ENCODE measurements at regions not wholly inside any gene's neighbourhood (a gene's known extent, or its start where the extent isn't known, plus 50 kb on each side); places are given as distances from the start of the nearest gene placed in this dataset.

DNA sequence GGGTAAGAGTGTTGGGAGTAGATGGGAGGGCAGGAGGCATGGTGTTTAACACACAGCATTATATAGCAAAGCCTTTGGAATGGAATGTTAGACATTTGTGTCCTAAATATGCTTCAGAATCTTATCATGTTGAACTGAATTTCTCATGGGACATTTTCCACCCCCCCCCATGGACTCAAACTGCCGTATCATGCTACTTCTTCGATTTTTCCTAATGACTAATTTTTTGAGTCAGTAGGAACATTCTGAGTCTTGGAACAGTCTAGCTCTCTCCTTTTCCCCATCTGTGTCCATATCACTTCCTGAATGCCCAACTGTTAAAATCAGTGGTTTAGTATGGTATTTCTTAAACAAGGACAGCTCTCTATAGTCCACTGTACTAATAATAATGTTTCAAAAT is 380.6 kb downstream of the TLE4 start:
- ATAC-seq (ENCODE audit: low read depth) = no peak
- H3K4me3 Mint-ChIP-seq = no peak overlapping the region
- no peak for DNase-seq
- no peaks in the 10 kb centered on the region for H3K4me1 Mint-ChIP-seq
- peaks cover 9% of the 10 kb centered on the region for H3K9me3 Mint-ChIP-seq
- H3K27ac Mint-ChIP-seq = no peak overlapping the region
- intact Hi-C loops (cut with micrococcal nuclease) = no loop called here
- ChIA-PET POLR2A (no interaction called here), CTCF (no interaction called here)
- no peaks in the 10 kb centered on the region for H3K27me3 Mint-ChIP-seq
- TF ChIP-seq, protein P1, sequence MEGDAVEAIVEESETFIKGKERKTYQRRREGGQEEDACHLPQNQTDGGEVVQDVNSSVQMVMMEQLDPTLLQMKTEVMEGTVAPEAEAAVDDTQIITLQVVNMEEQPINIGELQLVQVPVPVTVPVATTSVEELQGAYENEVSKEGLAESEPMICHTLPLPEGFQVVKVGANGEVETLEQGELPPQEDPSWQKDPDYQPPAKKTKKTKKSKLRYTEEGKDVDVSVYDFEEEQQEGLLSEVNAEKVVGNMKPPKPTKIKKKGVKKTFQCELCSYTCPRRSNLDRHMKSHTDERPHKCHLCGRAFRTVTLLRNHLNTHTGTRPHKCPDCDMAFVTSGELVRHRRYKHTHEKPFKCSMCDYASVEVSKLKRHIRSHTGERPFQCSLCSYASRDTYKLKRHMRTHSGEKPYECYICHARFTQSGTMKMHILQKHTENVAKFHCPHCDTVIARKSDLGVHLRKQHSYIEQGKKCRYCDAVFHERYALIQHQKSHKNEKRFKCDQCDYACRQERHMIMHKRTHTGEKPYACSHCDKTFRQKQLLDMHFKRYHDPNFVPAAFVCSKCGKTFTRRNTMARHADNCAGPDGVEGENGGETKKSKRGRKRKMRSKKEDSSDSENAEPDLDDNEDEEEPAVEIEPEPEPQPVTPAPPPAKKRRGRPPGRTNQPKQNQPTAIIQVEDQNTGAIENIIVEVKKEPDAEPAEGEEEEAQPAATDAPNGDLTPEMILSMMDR (IDR thresholded peaks at IDR 0.05) = no peak
- H3K36me3 Mint-ChIP-seq (ENCODE audit: low read depth) = peaks cover 6% of the 10 kb centered on the region

DNA sequence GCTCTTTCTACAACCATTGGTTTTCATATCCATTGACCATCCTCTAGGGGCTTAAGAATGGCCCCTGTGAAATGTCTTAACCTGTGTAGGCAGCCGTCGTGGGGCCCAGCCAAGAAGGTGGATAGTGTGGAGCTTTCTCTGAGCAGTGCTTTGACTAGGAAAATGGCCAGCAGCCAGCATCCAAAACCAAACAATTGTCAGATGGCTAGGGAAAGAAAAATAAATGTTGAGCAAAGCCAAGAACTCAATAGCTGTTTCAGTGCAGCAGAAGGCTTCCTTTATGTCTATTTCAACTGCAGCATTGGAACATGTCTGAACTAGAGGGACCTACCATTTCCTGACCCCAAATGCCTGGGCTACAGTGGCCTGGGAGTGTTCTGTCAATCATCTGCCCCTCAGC is 374.9 kb downstream of the TLE4 start:
- H3K9me3 Mint-ChIP-seq = no peaks in the 10 kb centered on the region
- POLR2A ChIA-PET = no interaction called here
- TF ChIP-seq, protein P1 (IDR thresholded peaks at IDR 0.05) = no peak
- H3K27me3 Mint-ChIP-seq = no peaks in the 10 kb centered on the region
- CTCF ChIA-PET = interaction anchor here (0.9 kb wide), 1 partner anchor 189 kb away, joined by 4 read pairs; no protein-coding TSS in a partner anchor
- intact Hi-C loops (cut with micrococcal nuclease) = loop anchor here (5.0 to 10.0 kb wide), 3 partner anchors 134 to 1509 kb away; no protein-coding TSS in a partner anchor
- no peak for DNase-seq
- no peak overlapping the region for H3K27ac Mint-ChIP-seq
- ATAC-seq (ENCODE audit: low read depth) = no peak
- H3K4me1 Mint-ChIP-seq = no peaks in the 10 kb centered on the region
- H3K4me3 Mint-ChIP-seq = no peak overlapping the region
- no peaks in the 10 kb centered on the region for H3K36me3 Mint-ChIP-seq (ENCODE audit: low read depth)

DNA sequence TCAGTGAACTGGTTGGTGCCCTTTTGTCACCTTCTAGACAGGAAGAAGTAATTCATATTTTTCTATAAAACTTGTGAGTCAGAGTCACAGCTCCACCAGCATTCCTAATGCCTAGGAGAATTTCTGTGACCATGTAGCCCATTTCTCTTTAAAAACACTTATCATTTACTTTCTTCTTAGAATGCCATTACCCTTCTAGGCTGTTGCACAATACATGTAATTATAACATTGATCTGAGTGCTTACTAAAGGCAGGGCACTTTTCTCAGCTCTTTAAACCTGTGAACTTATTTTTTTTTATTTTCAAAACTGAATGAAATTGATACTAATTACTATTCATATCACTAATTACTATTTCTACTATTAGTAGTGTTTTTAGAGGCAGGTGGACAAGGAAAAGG is 373.7 kb downstream of the TLE4 start:
- Mint-ChIP-seq H3K4me3 (no peak overlapping the region), H3K4me1 (no peaks in the 10 kb centered on the region), H3K27ac (no peak overlapping the region), H3K36me3 (ENCODE audit: low read depth) (no peaks in the 10 kb centered on the region), H3K9me3 (no peaks in the 10 kb centered on the region), H3K27me3 (no peaks in the 10 kb centered on the region)
- ATAC-seq (ENCODE audit: low read depth) = no peak
- ChIA-PET POLR2A (no interaction called here), CTCF (no interaction called here)
- intact Hi-C loops (cut with micrococcal nuclease) = loop anchor here (1.0 to 10.0 kb wide), 6 partner anchors 133 to 1508 kb away; partner anchors contain the start of gene TLE4
- TF ChIP-seq, protein P1 (IDR thresholded peaks at IDR 0.05) = no peak
- no peak for DNase-seq

DNA sequence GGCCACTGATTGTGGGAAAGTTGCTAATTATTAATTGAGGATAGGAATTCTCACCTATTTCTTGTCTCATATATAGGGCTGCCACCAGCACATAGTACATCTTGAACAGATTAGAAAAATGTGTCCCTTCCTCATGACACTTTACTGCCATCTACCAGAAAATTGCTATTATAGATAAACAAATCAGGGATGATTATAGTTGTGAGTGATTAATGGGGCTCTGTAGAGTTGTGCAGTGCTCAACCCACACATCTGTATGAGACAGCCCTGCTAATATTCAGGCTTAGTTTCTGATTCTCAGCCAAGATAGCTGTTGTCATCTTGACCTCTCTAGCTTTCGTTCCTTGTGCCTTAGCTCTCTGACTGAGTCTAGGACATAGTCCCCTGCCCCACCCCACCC is 373.3 kb downstream of the TLE4 start:
- ChIA-PET POLR2A (no interaction called here), CTCF (no interaction called here)
- Mint-ChIP-seq H3K27me3 (no peaks in the 10 kb centered on the region), H3K4me1 (no peaks in the 10 kb centered on the region), H3K9me3 (no peaks in the 10 kb centered on the region), H3K4me3 (no peak overlapping the region), H3K27ac (no peak overlapping the region), H3K36me3 (ENCODE audit: low read depth) (no peaks in the 10 kb centered on the region)
- ATAC-seq (ENCODE audit: low read depth) (peak; percentile 50), DNase-seq (no peak)
- intact Hi-C loops (cut with micrococcal nuclease) = loop anchor here (1.0 to 10.0 kb wide), 6 partner anchors 133 to 1508 kb away; partner anchors contain the start of gene TLE4
- TF ChIP-seq, protein P1 (IDR thresholded peaks at IDR 0.05) = no peak

DNA sequence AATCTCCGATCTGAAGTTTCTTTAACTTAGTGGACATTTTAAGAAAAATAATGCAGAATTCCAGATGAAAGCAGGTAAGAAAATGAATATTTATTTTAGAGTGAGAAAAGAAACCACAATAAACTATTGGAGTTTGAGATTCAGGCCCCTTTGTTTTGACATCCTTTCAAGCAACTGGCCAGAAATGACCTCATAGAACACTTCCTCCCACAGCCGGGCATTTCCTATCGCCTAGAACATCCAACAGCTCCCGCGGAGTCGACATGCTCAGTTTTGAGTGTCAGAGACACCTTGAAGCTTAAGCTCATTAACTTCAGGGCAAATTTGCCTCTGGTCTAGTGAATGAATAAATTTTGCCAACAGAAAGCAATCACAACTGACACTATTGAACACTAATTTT is 369.2 kb downstream of the TLE4 start:
- Mint-ChIP-seq H3K27me3 (no peaks in the 10 kb centered on the region), H3K27ac (no peak overlapping the region), H3K9me3 (no peaks in the 10 kb centered on the region), H3K4me1 (no peaks in the 10 kb centered on the region), H3K4me3 (no peak overlapping the region), H3K36me3 (ENCODE audit: low read depth) (no peaks in the 10 kb centered on the region)
- ATAC-seq (ENCODE audit: low read depth) = no peak
- ChIA-PET POLR2A (interaction anchor here (0.5 kb wide), 1 partner anchor 369 kb away, joined by 3 read pairs; no protein-coding TSS in a partner anchor), CTCF (no interaction called here)
- TF ChIP-seq, protein P1 (IDR thresholded peaks at IDR 0.05) = no peak
- intact Hi-C loops (cut with micrococcal nuclease) = loop anchor here (10.0 kb wide), 1 partner anchor 466 kb away; no protein-coding TSS in a partner anchor
- DNase-seq = no peak

All from activated B cell treated with CpG ODN at 0.5 μM for 24 hours (primary cell).